Osteoblast (primary cell): ENCODE measurements at regions not wholly inside any gene's neighbourhood (a gene's known extent, or its start where the extent isn't known, plus 50 kb on each side); places are given as distances from the start of the nearest gene placed in this dataset.

Source experiments
- DNase-seq: peaks from one replicate; pipeline ENCODE4 v3.0.0; 2011; ENCODE audit warnings: low spot score, mixed read lengths; ENCODE audit not compliant: insufficient read length; ENCODE audit errors: missing footprints
- H2AFZ ChIP-seq: 2 replicates; pipeline ENCODE4 v1.6.0; 2011; ENCODE audit warnings: mild to moderate bottlenecking, low read length
- H3K27ac ChIP-seq: 2 replicates; pipeline ENCODE4 v1.5.1; 2011; ENCODE audit warnings: mild to moderate bottlenecking, low read depth, low read length, moderate library complexity
- H3K27me3 ChIP-seq: 2 replicates; pipeline ENCODE4 v1.6.0; 2012; ENCODE audit warnings: mild to moderate bottlenecking, control low read depth, inconsistent platforms, low read length, moderate library complexity; ENCODE audit not compliant: insufficient read depth
- H3K36me3 ChIP-seq: 2 replicates; pipeline ENCODE4 v1.5.1; 2011; ENCODE audit warnings: mild to moderate bottlenecking, low read length, control low read depth, moderate library complexity; ENCODE audit not compliant: insufficient read depth
- H3K4me1 ChIP-seq: 2 replicates; pipeline ENCODE4 v1.5.1; 2011; ENCODE audit warnings: mild to moderate bottlenecking, low read length, control low read depth, moderate library complexity; ENCODE audit not compliant: insufficient read depth
- H3K4me2 ChIP-seq: 2 replicates; pipeline ENCODE4 v1.6.0; 2011; ENCODE audit warnings: mild to moderate bottlenecking, low read length; ENCODE audit not compliant: insufficient read depth
- H3K4me3 ChIP-seq: fragments of 200-600 bp; sonication (generic); 3 replicates; pipeline ENCODE4 v1.5.1; 2012; ENCODE audit warnings: mild to moderate bottlenecking, low read length, inconsistent platforms; ENCODE audit not compliant: insufficient read depth
- H3K79me2 ChIP-seq: 2 replicates; pipeline ENCODE4 v1.6.0; 2012; ENCODE audit warnings: mild to moderate bottlenecking, low read length, control low read depth, inconsistent platforms; ENCODE audit not compliant: insufficient read depth
- H3K9me3 ChIP-seq: 2 replicates; pipeline ENCODE4 v1.5.1; 2011; ENCODE audit warnings: low read depth, low read length, control low read depth
- H4K20me1 ChIP-seq: 2 replicates; pipeline ENCODE4 v1.6.0; 2012; ENCODE audit warnings: mild to moderate bottlenecking, low read length, control low read depth; ENCODE audit not compliant: insufficient read depth
- CTCF ChIP-seq: IDR thresholded peaks from 2 replicates; pipeline ENCODE4 v1.5.1; 2011; ENCODE audit warnings: mild to moderate bottlenecking, low read depth, low read length, moderate library complexity; ENCODE audit errors: extremely low read depth

GRCh38 chr1:29864431-29865022 lies 628.2 kb downstream of the PTPRU start:
- Histone ChIP-seq H3K27me3 (no peaks in the 10 kb centered on the region), H3K4me3 (no peak overlapping the region)
- no peak for DNase-seq

GRCh38 chr1:29861922-29862321 lies 625.6 kb downstream of the PTPRU start:
- no peak overlapping the region for H3K4me2 ChIP-seq
- no peak for DNase-seq
- no peak overlapping the region for H3K27ac ChIP-seq
- no peaks in the 10 kb centered on the region for H4K20me1 ChIP-seq
- no peaks in the 10 kb centered on the region for H3K9me3 ChIP-seq
- H3K4me1 ChIP-seq = no peaks in the 10 kb centered on the region
- no peaks in the 10 kb centered on the region for H3K27me3 ChIP-seq
- H2AFZ ChIP-seq = no peak overlapping the region
- H3K4me3 ChIP-seq = no peak overlapping the region
- TF ChIP-seq CTCF = no peak
- no peaks in the 10 kb centered on the region for H3K36me3 ChIP-seq
- no peaks in the 10 kb centered on the region for H3K79me2 ChIP-seq

More at GRCh38 chr1:29864431-29865022, 628.2 kb downstream of the PTPRU start:
- Histone ChIP-seq H3K4me2 (no peak overlapping the region), H3K36me3 (no peaks in the 10 kb centered on the region), H3K9me3 (no peaks in the 10 kb centered on the region), H3K4me1 (no peaks in the 10 kb centered on the region), H2AFZ (no peak overlapping the region), H3K27ac (no peak overlapping the region), H4K20me1 (no peaks in the 10 kb centered on the region), H3K79me2 (no peaks in the 10 kb centered on the region)
- TF ChIP-seq CTCF = no peak

- Histone ChIP-seq H3K4me3 (no peak overlapping the region), H3K27me3 (no peaks in the 10 kb centered on the region), H4K20me1 (no peaks in the 10 kb centered on the region), H2AFZ (no peak overlapping the region), H3K79me2 (no peaks in the 10 kb centered on the region), H3K4me2 (no peak overlapping the region), H3K36me3 (no peaks in the 10 kb centered on the region), H3K27ac (no peak overlapping the region), H3K4me1 (no peaks in the 10 kb centered on the region), H3K9me3 (no peaks in the 10 kb centered on the region)
- no peak for TF ChIP-seq CTCF
- DNase-seq = no peak
Observed at GRCh38 chr1:29861446-29861845, 625.1 kb downstream of the PTPRU start.

- DNase-seq = no peak
- Histone ChIP-seq H4K20me1 (no peaks in the 10 kb centered on the region), H3K9me3 (no peaks in the 10 kb centered on the region), H3K79me2 (no peaks in the 10 kb centered on the region), H2AFZ (no peak overlapping the region), H3K27ac (no peak overlapping the region), H3K4me2 (no peak overlapping the region), H3K27me3 (no peaks in the 10 kb centered on the region), H3K36me3 (no peaks in the 10 kb centered on the region), H3K4me3 (no peak overlapping the region), H3K4me1 (no peaks in the 10 kb centered on the region)
- no peak for TF ChIP-seq CTCF
Observed at GRCh38 chr1:29860681-29861080, 624.4 kb downstream of the PTPRU start.
